HG03045 (cell line): ENCODE measurements at regions not wholly inside any gene's neighbourhood (a gene's known extent, or its start where the extent isn't known, plus 50 kb on each side); places are given as distances from the start of the nearest gene placed in this dataset.

Experiments used
- ATAC-seq: cut with Tn5 transposase; IDR thresholded peaks from one replicate; pipeline ENCODE4 v1.9.1; 2021; ENCODE audit warnings: mild to moderate bottlenecking, moderate library complexity; ENCODE audit not compliant: unreplicated experiment

GRCh38 chr4:138537731-138538490 lies 295.8 kb upstream of the SLC7A11 start:
- no peak for ATAC-seq

GRCh38 chr4:138535316-138535715 lies 293.2 kb upstream of the SLC7A11 start:
- ATAC-seq = no peak

GRCh38 chr4:138522366-138522765 lies 280.2 kb upstream of the SLC7A11 start:
- no peak for ATAC-seq

GRCh38 chr4:138521809-138522208 lies 279.7 kb upstream of the SLC7A11 start:
- ATAC-seq = no peak

- ATAC-seq = no peak
Measured at GRCh38 chr4:138519436-138519835, 277.3 kb upstream of the SLC7A11 start.

- ATAC-seq = no peak
Measured at GRCh38 chr4:138513535-138513934, 271.4 kb upstream of the SLC7A11 start.

GRCh38 chr4:138512756-138513155 lies 270.6 kb upstream of the SLC7A11 start:
- ATAC-seq = no peak

- no peak for ATAC-seq
Measured at GRCh38 chr4:138510053-138510452, 267.9 kb upstream of the SLC7A11 start.

GRCh38 chr4:138509346-138509745 lies 267.2 kb upstream of the SLC7A11 start:
- ATAC-seq = no peak

GRCh38 chr4:138507522-138507921 lies 265.4 kb upstream of the SLC7A11 start:
- no peak for ATAC-seq

GRCh38 chr4:138501614-138502013 lies 259.5 kb upstream of the SLC7A11 start:
- no peak for ATAC-seq

- ATAC-seq = no peak
Measured at GRCh38 chr4:138500869-138501268, 258.7 kb upstream of the SLC7A11 start.

- ATAC-seq = no peak
Measured at GRCh38 chr4:138499627-138500026, 257.5 kb upstream of the SLC7A11 start.

GRCh38 chr4:138494931-138495330 lies 252.8 kb upstream of the SLC7A11 start:
- no peak for ATAC-seq

GRCh38 chr4:138494116-138494515 lies 252.0 kb upstream of the SLC7A11 start:
- no peak for ATAC-seq

GRCh38 chr4:138492176-138492575 lies 250.0 kb upstream of the SLC7A11 start:
- ATAC-seq = no peak

- no peak for ATAC-seq
Measured at GRCh38 chr4:138488533-138488932, 246.4 kb upstream of the SLC7A11 start.

- no peak for ATAC-seq
Measured at GRCh38 chr4:138487670-138488069, 245.5 kb upstream of the SLC7A11 start.

- no peak for ATAC-seq
Measured at GRCh38 chr4:138487230-138487629, 245.1 kb upstream of the SLC7A11 start.

- ATAC-seq = no peak
Measured at GRCh38 chr4:138485498-138485897, 243.3 kb upstream of the SLC7A11 start.

GRCh38 chr4:138475116-138475515 lies 233.0 kb upstream of the SLC7A11 start:
- ATAC-seq = no peak

GRCh38 chr4:138473339-138473738 lies 231.2 kb upstream of the SLC7A11 start:
- no peak for ATAC-seq
